HG03521 (cell line): ENCODE measurements at regions not wholly inside any gene's neighbourhood (a gene's known extent, or its start where the extent isn't known, plus 50 kb on each side); places are given as distances from the start of the nearest gene placed in this dataset.
"Not testable (repeated sequence)": the region's sequence is repeated elsewhere in the genome, so short reads cannot be mapped to it uniquely, and the experiment has no call there.

ENCODE experiments used
- ATAC-seq: cut with Tn5 transposase; IDR thresholded peaks from one replicate; pipeline ENCODE4 v1.9.1; 2021; ENCODE audit warnings: mild to moderate bottlenecking, moderate library complexity; ENCODE audit not compliant: unreplicated experiment

DNA sequence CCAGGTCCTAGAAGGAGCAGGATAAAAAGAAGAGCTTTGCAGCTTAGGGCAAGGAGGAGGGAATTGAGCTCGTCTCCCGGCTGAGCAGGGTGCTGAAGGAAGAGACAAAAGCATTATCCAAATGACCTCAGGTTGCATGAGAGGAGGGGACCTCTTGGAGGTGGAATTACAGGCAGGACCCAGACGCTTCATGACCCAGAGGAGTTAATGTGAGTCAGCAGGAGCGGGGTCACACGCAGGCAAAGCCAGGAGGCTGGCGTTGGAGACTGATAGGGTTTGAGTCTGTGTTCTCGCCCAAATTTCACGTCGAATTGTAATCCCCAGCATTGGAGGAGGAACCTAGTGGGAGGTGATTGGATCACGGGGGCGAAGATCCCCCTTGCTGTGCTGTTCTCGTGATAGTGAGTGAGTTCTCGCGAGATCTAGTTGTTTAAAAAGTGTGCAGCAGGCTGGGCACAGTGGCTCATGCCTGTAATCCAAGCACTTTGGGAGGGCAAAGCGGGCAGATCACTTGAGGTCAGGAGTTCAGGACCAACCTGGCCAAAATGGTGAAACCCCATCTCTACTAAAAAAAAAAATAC lies 63.7 kb upstream of the AUTS2 start:
- ATAC-seq: no peak

DNA sequence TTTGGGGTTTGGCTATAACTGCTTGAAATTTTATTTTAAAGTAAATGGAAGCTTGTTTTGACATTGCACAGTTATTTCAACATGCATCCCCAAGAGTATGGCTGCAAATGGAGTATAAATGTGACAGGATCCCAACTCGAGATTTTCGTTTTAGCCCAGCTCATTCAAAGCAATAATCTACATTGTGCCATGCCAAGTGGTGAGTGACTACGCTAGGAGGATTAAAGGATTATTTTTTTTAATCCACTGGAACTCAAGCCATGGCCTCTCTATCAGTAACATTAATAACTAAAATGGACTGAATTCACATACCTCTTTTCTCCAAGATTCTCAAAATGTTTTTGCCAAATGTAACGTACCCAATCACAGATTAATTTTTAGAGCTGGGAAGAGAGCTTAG lies 60.6 kb upstream of the AUTS2 start:
- ATAC-seq: no peak

DNA sequence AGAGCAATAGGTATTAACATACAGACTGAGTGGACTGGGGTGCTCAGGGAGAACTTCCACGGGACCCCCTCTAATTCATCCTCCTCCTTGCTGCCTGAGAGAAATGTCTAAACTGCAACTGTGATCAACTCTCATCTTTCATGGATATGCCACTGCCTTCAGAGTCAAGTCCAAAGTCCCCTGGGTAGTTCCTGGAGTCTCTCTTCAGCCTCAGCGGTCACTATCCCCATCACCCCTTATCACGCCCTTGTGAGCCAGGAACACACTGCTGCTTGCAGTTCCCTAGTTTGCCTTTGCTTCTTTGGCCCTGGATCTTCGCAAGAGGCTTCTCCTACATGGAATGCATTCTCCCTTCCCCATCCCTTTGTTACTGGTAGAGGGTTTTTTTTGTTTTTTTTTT lies 58.7 kb upstream of the AUTS2 start:
- no peak for ATAC-seq

DNA sequence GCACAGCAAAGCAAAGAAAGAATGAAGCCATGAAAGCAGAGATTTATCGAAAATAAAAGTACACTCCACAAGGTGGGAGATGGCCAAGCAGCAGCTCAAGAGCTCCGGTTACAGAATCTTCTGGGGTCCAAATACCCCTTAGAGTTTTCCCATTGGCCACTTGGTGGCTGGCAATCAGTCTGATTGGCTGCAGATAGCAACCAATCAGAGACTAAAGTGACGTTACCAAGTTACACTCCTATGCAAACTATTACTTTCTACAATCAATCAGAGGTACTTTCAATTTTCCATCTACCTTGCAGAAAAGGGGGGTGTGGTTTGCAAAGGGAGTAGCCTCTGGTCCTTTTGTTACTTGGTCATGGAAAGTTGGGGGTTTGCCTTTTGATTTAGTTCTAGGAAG lies 58.0 kb upstream of the AUTS2 start:
- ATAC-seq: no peak

DNA sequence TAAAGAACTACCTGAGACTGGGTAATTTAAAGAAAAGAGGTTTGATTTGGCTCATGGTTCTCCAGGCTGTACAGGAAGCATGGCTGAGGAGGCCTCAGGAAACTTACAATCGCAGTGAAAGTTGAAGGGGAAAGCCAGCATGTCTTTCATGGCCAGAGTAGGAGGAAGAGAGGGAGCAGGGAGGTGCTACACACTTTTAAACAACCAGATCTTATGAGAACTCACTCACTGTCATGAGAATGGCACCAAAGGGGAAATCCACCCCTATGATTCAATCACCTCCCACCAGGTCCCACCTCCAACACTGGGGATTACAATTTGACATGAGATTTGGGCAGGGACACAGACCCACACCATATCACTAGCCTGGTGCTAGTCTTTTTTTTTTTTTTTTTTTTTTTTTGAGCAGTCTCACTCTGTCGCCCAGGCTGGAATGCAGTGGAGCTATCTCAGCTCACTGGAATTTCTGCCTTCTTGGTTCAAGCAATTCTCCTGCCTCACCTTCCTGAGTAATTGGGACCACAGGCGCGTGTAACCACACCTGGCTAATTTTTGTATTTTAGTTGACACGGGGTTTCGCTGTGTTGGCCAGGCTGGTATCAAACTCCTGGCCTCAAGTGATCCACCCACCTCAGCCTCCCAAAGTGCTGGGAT lies 56.4 kb upstream of the AUTS2 start:
- not testable (repeated sequence) for ATAC-seq

DNA sequence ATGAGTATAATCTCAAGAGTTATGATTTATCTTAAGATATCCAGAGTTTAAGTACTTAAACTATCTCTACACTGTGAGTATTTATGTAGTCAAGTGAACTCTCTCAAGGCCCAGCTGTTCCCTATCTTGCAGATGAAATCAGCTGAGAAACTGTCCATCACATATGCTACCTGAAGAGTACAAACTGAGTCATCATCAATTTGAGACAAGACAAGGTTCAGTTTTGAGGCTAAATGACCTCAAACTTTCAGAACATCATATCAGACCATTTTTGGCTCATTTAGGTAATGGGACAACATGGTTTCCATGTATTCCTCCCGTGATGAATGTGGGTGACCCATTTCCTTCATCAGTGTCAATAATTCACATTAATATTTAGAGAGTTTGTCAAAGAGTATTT lies 53.1 kb upstream of the AUTS2 start:
- ATAC-seq: no peak
